ENCODE measurements at regions not wholly inside any gene's neighbourhood (a gene's known extent, or its start where the extent isn't known, plus 50 kb on each side); places are given as distances from the start of the nearest gene placed in this dataset.
"Not testable (repeated sequence)": the region's sequence is repeated elsewhere in the genome, so short reads cannot be mapped to it uniquely, and the experiment has no call there.

DNA sequence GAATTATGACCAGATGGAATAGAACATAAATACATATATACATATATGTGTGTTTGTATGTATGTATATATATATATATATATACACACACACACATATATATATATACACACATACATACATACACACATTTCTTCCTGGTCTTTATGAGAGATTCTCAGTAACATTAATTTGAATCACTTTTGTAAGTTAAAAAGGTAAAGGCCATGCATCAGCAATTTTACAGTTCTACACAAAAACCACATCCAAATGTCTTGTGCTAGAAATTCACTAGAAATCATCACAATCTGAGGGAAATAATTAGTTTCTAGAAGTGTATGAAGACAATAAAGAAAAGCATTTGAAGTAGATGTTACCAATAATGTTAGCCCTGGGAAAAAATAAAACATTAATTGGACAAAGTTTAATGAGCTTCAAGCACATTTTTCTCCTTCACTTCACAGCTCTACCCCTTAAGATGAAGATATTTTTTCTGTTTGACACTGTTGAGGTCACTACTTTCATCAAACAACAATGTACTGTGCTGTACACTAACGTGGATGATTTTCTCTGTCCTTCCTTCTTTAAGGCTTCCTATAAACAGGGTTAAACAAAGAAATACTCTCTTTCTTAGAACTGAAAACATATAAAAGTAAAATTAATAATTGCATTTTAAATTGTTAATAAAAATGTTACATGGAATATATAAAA, 189.2 kb upstream of the NR4A3 start:
- DNase-seq (ENCODE audit: low read depth): no peak

DNA sequence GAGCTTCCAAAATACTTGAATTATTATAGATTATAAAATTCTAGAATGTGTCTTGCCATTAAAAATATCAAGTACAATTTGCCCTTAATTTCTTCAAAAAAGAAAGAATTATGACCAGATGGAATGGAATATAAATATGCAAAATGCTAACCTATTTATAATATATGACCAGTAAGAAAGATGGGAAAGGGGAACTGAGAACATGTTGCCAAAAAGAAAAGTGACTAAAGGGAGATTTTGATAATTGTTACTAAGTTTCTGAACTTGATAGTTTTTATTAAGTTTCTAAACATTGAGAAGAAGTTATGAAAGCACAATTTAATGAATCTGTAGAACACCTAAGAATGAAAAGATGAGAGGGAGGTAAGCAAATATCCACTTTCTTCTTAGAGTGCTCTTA, 188.4 kb upstream of the NR4A3 start:
- DNase-seq (ENCODE audit: low read depth): no peak

- DNase-seq (ENCODE audit: low read depth): no peak
These were observed 187.5 kb upstream of the NR4A3 start for GRCh38 chr9:99634186-99634585.

GRCh38 chr9:99635032-99635431, 186.7 kb upstream of the NR4A3 start:
- no peak for DNase-seq (ENCODE audit: low read depth)

DNA sequence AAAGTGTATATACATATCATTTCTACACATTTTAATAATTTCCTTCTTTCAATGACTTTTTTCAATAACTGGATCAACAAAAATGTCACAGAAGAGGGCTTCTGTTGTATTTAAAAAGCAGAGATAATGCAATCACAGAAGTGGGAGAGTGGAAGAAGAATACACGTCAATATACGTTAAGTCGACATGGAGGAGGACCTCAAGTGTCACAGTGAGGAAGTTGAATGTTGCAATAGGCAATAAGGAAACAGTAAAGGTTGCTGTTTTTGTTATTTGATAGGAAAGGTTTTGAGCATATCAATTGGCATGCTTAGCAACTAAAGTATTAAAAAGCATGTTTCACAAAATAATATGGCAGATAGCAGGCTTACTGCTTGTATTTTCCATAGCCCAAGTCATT, 184.0 kb upstream of the NR4A3 start:
- DNase-seq (ENCODE audit: low read depth): no peak

GRCh38 chr9:99638971-99639370, 182.7 kb upstream of the NR4A3 start:
- DNase-seq (ENCODE audit: low read depth): no peak

DNA sequence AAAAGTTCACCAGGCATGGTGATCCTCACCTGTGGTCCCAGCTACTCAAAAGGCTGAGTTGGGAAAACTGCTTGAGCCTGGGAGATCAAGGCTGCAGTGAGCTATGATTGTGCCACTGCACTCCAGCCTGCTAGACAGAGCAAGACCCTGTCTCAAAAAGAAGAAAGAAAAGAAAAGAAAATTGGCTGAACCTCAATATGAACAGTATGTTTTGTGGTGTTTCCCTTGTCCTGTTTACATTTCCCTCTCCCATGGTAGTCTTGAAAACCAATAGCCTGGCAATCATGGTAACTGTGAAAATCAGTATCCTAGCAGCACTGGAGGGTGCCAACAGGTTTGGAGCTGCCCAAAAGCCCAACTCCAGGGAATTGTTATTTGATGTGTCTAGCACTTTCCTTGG, 174.1 kb upstream of the NR4A3 start:
- no peak for DNase-seq (ENCODE audit: low read depth)

GRCh38 chr9:99650187-99650874, 171.4 kb upstream of the NR4A3 start:
- no peak for DNase-seq (ENCODE audit: low read depth)

DNA sequence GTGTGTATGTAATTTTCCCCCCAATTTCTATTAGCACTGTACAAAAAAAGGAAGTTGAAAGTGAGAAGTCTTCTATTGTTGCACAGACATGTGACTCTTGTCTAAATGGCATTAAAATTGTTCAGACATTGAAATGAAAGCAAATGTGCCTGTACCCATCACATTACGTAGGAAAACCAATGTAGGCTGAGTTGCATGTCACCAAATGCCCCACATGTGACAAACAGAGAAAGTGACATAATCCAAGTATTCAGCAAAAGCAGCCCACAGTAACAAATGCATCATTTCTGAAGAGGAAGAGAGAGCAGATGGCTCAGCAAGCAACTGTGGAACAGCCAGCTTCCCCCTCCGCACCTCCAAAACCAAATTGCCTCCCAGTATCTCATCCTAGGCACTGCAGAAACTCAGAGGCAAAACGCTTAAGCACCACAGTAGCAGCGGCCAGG, 161.5 kb upstream of the NR4A3 start:
- DNase-seq (ENCODE audit: low read depth): no peak

- DNase-seq (ENCODE audit: low read depth): no peak
These were observed 158.4 kb upstream of the NR4A3 start for GRCh38 chr9:99663297-99663696.

DNA sequence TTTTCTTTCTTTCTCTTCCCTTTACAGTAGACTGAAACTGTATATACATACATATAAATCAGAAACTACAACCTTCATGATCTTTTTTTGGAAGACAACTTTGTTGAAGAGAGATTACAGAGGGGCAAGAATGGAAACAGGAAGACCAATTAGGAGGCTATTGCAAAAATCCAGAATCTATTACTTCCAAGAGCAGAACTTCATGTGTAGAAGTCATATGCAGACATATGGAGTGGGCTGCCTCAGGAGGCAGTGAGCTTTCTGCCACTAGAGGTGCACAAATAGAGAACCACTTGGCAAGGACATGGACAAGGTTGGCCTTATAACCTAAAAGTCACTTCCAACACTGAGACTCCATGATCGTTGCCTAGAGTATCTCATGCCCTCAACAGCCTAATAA, 157.8 kb upstream of the NR4A3 start:
- no peak for DNase-seq (ENCODE audit: low read depth)

DNA sequence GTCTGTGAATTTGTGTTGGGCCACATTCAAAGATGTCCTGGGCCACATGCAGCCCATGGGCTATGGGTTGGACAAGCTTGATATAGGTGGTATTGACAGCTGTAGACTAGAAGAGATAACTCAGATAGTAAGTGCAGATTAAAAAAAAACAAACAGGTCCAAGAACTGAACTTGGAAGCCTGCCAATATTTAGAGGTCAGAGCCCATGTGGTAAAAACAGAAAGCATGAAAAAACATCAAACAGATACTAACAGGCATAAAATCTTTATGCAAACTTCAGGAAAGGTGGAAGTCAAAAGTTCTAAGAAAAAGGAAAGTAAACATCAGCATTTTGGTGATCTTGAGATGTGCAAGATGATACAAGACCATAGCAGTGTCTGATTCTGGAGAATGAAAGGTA, 155.1 kb upstream of the NR4A3 start:
- DNase-seq (ENCODE audit: low read depth): no peak

DNA sequence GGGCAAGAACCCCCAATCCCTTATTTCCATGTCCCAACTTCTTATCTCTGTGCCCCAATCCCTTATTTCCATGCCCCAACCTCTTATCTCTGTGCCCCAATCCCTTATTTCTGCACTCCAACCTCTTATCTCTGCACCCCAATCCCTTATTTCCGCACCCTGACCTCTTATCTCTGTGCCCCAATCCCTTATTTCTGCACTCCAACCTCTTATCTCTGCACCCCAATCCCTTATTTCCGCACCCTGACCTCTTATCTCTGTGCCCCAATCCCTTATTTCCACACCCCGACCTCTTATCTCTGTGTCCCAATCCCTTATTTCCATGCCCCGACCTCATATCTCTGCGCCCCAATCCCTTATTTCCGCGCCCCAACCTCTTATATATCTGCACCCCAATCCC, 150.8 kb upstream of the NR4A3 start:
- not testable (repeated sequence) for DNase-seq (ENCODE audit: low read depth)

GRCh38 chr9:99677281-99677680, 144.4 kb upstream of the NR4A3 start:
- DNase-seq (ENCODE audit: low read depth): no peak

GRCh38 chr9:99678566-99678965, 143.1 kb upstream of the NR4A3 start:
- no peak for DNase-seq (ENCODE audit: low read depth)

- no peak for DNase-seq (ENCODE audit: low read depth)
These were observed 141.5 kb upstream of the NR4A3 start for GRCh38 chr9:99680191-99680590.

GRCh38 chr9:99681113-99681512, 140.6 kb upstream of the NR4A3 start:
- DNase-seq (ENCODE audit: low read depth): no peak

DNA sequence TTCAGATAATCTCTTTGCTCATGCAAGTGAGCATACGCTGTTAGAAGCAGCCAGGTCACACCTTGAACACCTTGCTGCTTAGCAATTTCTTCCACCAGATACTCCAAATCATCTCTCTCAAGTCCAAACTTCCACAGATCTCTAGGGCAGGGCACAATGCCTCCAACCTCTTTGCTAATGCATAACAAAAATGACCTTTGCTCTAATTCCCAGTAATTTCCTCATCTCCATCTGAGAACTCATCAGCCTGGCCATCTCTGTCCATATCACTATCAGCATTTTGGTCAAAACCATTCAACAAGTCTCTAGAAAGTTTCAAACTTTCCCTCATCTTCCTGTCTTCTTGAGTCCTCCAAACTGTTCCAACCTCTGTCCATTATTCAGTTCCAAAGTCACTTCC, 139.3 kb upstream of the NR4A3 start:
- no peak for DNase-seq (ENCODE audit: low read depth)

DNA sequence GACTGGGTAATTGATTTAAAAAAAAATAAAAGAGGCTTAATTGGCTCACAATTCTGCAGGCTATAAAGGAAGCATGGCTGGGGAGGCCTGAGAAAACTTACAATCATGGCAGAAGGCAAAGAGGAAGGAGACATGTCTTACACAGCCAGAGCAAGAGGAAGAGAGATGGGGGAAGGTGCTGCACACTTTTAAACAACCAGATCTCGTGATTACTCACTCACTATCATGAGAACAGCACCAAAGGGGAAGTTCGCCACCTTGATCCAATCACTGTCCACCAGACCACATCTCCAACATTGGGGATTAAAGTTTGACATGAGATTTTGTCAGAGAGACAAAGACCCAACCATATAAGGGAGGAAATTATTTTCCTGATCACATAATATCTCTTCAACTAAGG, 138.8 kb upstream of the NR4A3 start:
- DNase-seq (ENCODE audit: low read depth): no peak

- no peak for DNase-seq (ENCODE audit: low read depth)
These were observed 131.1 kb upstream of the NR4A3 start for GRCh38 chr9:99690573-99690972.

DNA sequence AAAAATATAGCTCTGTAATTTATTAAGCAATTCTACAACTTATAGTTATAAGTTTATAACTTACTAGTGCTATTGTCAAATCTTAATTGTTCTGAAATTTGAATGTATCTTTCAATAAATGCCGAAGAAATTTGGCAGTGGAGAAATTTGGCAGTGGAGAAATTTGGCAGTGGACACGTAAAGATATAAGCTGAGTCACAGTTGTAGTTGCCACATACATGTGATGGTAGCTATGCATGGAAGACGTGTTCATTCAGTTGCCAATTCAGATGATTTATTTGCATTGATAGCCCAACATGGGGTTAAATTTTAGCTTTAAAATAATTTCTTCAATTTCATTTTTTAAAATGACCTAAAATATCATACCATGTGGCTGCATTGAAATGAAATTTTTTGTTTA, 127.8 kb upstream of the NR4A3 start:
- no peak for DNase-seq (ENCODE audit: low read depth)

DNA sequence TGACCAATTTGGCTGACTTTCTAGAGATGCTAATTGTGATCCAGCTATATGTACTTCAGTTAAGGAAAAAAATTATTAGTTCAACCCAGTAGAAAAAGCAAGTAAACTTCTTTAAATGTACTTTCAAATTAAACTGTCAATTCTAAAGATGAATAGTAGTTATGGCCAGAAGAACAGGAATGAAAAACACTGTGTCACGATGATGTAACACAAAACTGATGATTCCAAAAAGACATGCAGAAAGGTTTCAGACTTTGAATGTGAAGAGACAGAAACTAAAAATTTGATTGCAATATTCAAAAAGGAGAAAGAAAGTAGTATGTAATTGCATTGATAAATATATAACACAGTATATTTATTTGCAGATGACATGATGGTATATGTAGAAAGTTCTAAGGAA, 127.3 kb upstream of the NR4A3 start:
- no peak for DNase-seq (ENCODE audit: low read depth)

DNA sequence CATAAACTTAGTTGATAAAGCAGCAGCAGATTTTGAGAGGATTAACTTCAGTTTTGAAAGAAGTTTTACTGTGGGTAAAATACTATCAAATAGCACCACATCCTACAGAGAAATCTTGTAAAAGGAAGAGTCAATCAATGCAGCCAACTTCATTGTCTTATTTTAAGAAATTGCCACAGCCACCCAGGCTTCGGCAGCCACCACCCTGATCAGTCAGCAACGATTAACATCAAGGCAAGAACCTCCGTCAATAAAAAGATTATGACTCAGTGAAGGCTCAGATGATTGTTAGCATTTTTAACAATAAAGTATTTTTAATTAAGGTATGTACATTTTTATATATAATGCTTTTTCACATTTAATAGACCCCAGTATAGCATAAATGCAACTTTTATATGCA, 122.3 kb upstream of the NR4A3 start:
- DNase-seq (ENCODE audit: low read depth): no peak

DNA sequence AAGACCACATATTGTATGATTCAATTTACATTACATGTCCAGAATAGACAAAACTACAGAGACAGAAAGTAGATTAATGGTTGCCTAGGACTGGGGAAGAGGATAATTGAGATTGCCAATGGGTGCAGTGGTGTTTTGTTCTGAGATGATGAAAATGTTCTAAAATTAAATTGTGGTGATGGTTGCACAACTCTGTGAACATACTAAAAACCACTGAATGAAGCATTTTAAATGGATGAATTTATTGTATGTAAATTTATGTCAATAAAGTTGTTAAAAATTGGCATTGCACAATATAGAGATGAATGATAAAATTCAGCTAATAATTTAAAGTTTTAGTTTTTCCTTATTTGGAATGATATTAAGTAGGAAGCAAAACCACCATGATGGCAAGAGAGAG, 109.5 kb upstream of the NR4A3 start:
- DNase-seq (ENCODE audit: low read depth): no peak
